T1000 (cell line): ENCODE measurements at regions not wholly inside any gene's neighbourhood (a gene's known extent, or its start where the extent isn't known, plus 50 kb on each side); places are given as distances from the start of the nearest gene placed in this dataset.
"Not testable (repeated sequence)": the region's sequence is repeated elsewhere in the genome, so short reads cannot be mapped to it uniquely, and the experiment has no call there.

Experiments
- DNase-seq: peaks from one replicate; lab custom pipeline; 2025; ENCODE audit warnings: mixed read lengths; lab: John Stamatoyannopoulos, UW

- DNase-seq = no peak
Observed at GRCh38 chr3:81861593-81861992, 100.1 kb upstream of the GBE1 start.

DNA sequence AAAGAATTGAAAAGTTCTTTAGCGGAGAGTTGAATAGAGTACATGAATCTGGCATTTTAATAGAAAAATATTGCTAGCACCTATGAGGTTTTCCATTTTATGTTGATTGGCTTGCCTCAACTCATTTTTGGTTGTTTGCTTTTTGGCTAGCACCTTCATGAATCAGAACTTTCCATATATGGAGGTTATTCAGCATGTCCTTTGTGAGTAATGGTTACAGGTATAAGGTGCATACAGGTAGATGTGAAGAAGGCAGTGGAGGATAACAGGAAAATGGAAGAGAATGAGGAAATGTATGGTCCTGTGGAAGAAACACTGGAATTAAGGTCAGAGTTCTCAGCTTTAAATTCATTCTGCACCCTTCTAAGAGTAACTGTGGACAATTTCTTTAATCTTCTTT, 98.1 kb upstream of the GBE1 start:
- no peak for DNase-seq

DNA sequence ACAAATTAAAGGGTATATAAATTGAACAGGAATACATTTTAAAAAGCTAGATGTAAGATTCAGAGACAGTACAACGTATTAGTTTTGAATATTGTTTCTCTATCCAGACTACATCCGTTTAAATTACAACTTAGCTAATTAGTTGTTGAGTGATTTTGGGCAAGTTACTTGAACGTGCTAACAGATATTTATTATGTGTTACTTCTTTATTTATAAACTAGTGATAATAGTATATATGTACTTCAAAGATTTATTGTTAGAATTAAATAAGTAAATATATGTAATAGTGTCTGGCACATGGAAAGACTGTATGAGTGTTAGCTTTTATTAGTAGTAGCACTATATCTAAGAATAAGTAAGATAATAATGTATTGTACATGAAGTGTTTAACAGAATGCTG, 92.0 kb upstream of the GBE1 start:
- DNase-seq = no peak

- no peak for DNase-seq
Observed at GRCh38 chr3:81851176-81851575, 89.7 kb upstream of the GBE1 start.

DNA sequence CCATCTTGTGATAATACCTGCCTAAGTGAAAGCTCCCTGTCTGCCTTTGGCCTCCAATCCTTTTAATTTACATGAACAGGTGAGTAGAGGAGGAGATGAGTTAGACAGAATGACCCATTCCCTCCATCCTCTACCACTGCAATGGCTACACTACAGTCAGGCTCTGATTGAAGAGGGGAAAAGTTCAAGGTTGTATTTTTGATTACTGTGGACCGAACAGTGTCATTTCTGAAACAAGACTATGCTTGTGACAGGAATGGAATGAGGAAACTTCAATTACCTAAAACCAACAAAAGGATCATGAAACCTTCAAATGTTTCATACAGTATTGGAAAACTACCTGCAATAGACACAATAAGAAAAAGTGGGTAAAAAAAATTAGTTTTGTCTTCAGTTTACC, 85.5 kb upstream of the GBE1 start:
- DNase-seq = no peak

- DNase-seq = no peak
Observed at GRCh38 chr3:81841540-81841939, 80.1 kb upstream of the GBE1 start.

GRCh38 chr3:81839504-81840094, 78.2 kb upstream of the GBE1 start:
- DNase-seq = no peak

DNA sequence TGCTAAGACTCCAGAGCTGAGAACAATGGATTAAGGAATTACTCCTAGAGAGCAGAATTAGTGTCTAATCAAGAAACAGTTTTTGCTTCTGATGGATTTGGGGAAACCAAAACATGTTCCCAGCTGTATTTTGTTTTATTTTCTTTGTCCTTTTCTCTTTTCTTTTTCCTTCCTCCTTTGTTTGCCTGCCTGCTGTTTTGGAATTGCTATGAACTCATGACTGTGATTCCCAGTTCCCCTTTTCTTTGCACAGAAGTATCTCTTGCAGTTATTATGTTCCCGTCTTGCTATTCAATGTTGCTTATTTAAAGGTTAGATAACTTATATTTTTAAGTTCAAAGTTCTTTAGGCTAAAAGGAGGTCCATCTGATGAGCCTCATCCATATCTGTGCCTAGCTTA, 77.0 kb upstream of the GBE1 start:
- no peak for DNase-seq

GRCh38 chr3:81837071-81837593, 75.7 kb upstream of the GBE1 start:
- DNase-seq = no peak

DNA sequence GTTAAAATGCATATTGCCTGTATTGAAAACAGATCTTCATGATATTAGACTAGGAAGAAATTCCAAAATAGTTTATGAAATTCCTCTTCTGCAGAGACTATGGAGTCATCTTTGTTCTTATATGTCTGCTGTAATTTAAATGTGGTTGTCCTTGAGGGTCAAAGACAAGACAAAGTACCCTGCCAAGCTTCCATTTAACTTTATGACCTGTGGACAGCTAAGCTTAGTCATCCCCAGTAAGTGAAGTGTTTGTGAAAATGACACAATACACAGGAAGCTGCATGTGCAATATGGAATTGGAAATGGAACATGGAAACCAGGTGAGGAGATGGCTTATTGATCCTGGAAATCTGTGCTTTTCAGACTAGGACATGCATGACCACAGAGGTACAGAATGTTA, 68.5 kb upstream of the GBE1 start:
- no peak for DNase-seq

- not testable (repeated sequence) for DNase-seq
Observed at GRCh38 chr3:81829272-81829671, 67.8 kb upstream of the GBE1 start.

DNA sequence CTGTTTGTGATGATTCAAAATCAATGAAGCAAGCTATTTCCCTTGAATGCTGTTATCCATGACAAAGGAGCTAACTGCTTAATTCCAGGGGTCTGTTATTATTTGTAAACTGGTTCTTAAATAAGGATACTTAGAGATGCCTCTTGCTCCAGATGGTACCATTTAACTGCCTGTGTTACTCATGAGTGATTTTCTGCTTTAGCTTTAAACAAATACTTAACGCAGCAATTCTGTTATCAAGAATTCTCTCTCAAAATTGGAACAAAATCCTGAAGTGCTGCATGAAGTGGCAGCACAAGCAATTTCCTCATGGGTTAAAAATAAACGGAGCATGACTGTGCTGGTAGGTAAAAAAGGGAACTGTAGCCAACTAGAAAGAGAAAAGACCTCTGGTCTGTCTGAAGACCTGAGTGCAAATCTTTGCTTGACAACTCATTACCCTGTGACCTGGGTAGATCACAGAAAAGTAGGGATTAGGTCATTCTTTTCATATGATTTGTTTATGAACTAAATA, 62.5 kb upstream of the GBE1 start:
- no peak for DNase-seq

- no peak for DNase-seq
Observed at GRCh38 chr3:81823086-81823485, 61.6 kb upstream of the GBE1 start.

- no peak for DNase-seq
Observed at GRCh38 chr3:81816473-81817250, 55.2 kb upstream of the GBE1 start.

DNA sequence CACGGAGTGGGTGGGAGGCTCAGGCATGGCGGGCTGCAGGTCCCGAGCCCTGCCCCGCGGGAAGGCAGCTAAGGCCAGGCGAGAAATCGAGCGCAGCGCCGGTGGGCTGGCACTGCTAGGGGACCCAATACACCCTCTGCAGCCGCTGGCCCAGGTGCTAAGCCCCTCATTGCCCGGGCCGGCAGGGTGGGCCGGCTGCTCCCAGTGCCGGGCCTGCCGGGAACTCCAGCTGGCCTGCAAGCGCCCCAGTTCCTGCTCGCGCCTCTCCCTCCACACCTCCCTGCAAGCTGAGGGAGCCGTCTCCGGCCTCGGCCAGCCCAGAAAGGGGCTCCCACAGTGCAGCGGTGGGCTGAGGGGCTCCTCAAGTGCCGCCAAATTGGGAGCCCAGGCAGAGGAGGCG, 50.7 kb upstream of the GBE1 start:
- not testable (repeated sequence) for DNase-seq
